Erythroblast (primary cell): ENCODE measurements at regions not wholly inside any gene's neighbourhood (a gene's known extent, or its start where the extent isn't known, plus 50 kb on each side); places are given as distances from the start of the nearest gene placed in this dataset.

Source experiments
- GATA1 ChIP-seq: IDR thresholded peaks from 2 replicates; pipeline ENCODE4 v1.6.1; 2011; ENCODE audit warnings: low read depth, mild to moderate bottlenecking, control low read depth, low read length, moderate library complexity
- POLR2A ChIP-seq: IDR thresholded peaks from 2 replicates; pipeline ENCODE4 v1.6.1; 2011; ENCODE audit warnings: mild to moderate bottlenecking, low read length

GRCh38 chr4:85420831-85421230 is 54.1 kb upstream of the ARHGAP24 start:
- TF ChIP-seq POLR2A (no peak), GATA1 (no peak)
